Hepatocyte (in vitro differentiated cells): ENCODE measurements at regions not wholly inside any gene's neighbourhood (a gene's known extent, or its start where the extent isn't known, plus 50 kb on each side); places are given as distances from the start of the nearest gene placed in this dataset.

ENCODE experiments used
- DNase-seq: peaks from one replicate; pipeline ENCODE4 v3.0.0-alpha.2; 2016; ENCODE audit warnings: low spot score
- H2AFZ ChIP-seq: fragments of 200-600 bp; sonication (generic); 2 replicates; pipeline ENCODE4 v1.6.0; 2016; ENCODE audit warnings: antibody characterized with exemption, mild to moderate bottlenecking
- H3K27ac ChIP-seq: fragments of 200-600 bp; sonication (generic); 2 replicates; pipeline ENCODE4 v1.5.1; 2016; ENCODE audit warnings: mild to moderate bottlenecking
- H3K27me3 ChIP-seq: fragments of 200-600 bp; sonication (generic); 2 replicates; pipeline ENCODE4 v1.6.1; 2016
- H3K36me3 ChIP-seq: fragments of 200-600 bp; sonication (generic); replicated peaks from 2 replicates; pipeline ENCODE4 v1.5.1; 2016; ENCODE audit warnings: low read depth; ENCODE audit not compliant: insufficient read depth
- H3K4me1 ChIP-seq: fragments of 200-600 bp; sonication (generic); 2 replicates; pipeline ENCODE4 v1.5.1; 2016; ENCODE audit warnings: mild to moderate bottlenecking, moderate library complexity; ENCODE audit not compliant: insufficient read depth
- H3K4me2 ChIP-seq: fragments of 200-600 bp; sonication (generic); 2 replicates; pipeline ENCODE4 v1.6.0; 2016
- H3K4me3 ChIP-seq: fragments of 200-600 bp; sonication (generic); 2 replicates; pipeline ENCODE4 v1.5.1; 2016; ENCODE audit warnings: mild to moderate bottlenecking
- H3K79me2 ChIP-seq: fragments of 200-600 bp; sonication (generic); 2 replicates; pipeline ENCODE4 v1.6.0; 2017; ENCODE audit warnings: mild to moderate bottlenecking
- H3K9me2 ChIP-seq: fragments of 200-600 bp; sonication (generic); replicated peaks from 2 replicates; pipeline ENCODE4 v1.6.0; 2017; ENCODE audit warnings: mild to moderate bottlenecking; ENCODE audit not compliant: insufficient read depth
- H3K9me3 ChIP-seq: fragments of 200-600 bp; sonication (generic); 2 replicates; pipeline ENCODE4 v1.5.1; 2016; ENCODE audit warnings: low read depth, mild to moderate bottlenecking
- H4K20me1 ChIP-seq: fragments of 200-600 bp; sonication (generic); 2 replicates; pipeline ENCODE4 v1.6.0; 2016; ENCODE audit warnings: mild to moderate bottlenecking; ENCODE audit not compliant: insufficient read depth, poor library complexity, severe bottlenecking
- CTCF ChIP-seq: fragments of 200-600 bp; sonication (generic); IDR thresholded peaks from 2 replicates; pipeline ENCODE4 v1.5.1; 2016; ENCODE audit warnings: antibody characterized with exemption, mild to moderate bottlenecking; ENCODE audit not compliant: poor library complexity
- EZH2 ChIP-seq: fragments of 200-600 bp; sonication (generic); IDR thresholded peaks from 2 replicates; pipeline ENCODE4 v1.6.1; 2016; ENCODE audit warnings: antibody characterized with exemption, mild to moderate bottlenecking, borderline replicate concordance
- EZH2phosphoT487 ChIP-seq: fragments of 200-600 bp; sonication (generic); IDR thresholded peaks from one replicate; pipeline ENCODE4 v1.6.1; 2018; ENCODE audit warnings: antibody characterized with exemption, mild to moderate bottlenecking, low read depth, moderate library complexity; ENCODE audit not compliant: unreplicated experiment, severe bottlenecking
- WGBS: methylation state at CpG from one replicate; pipeline ENCODE4 v1.1.6; 2016; ENCODE audit warnings: low lambda C conversion rate; ENCODE audit errors: missing lambda C conversion rate; 5-methylcytosine and 5-hydroxymethylcytosine counted together

- no peak for DNase-seq
- 45% methylated on average over 1 of the region's 1 CpG for WGBS
- H3K27ac ChIP-seq, result peak overlapping the region; percentile 79
- H3K9me3 ChIP-seq, result no peaks in the 10 kb centered on the region
- H3K9me2 ChIP-seq, result no peaks in the 10 kb centered on the region
- no peaks in the 10 kb centered on the region for H4K20me1 ChIP-seq
- H3K4me1 ChIP-seq, result no peaks in the 10 kb centered on the region
- H2AFZ ChIP-seq, result no peak overlapping the region
- no peak overlapping the region for H3K4me2 ChIP-seq
- no peaks in the 10 kb centered on the region for H3K79me2 ChIP-seq
- H3K4me3 ChIP-seq, result no peak overlapping the region
- TF ChIP-seq EZH2, result no peak
- TF ChIP-seq CTCF, result no peak
- no peak for TF ChIP-seq EZH2phosphoT487
- H3K27me3 ChIP-seq, result no peaks in the 10 kb centered on the region
- no peaks in the 10 kb centered on the region for H3K36me3 ChIP-seq
Observed at GRCh38 chr3:189512039-189512438, 119.2 kb upstream of the TP63 start.

- no peaks in the 10 kb centered on the region for H3K36me3 ChIP-seq
- H3K27me3 ChIP-seq, result no peaks in the 10 kb centered on the region
- no peaks in the 10 kb centered on the region for H3K9me2 ChIP-seq
- H3K27ac ChIP-seq, result peak overlapping the region; percentile 79
- H3K9me3 ChIP-seq, result no peaks in the 10 kb centered on the region
- no peak overlapping the region for H2AFZ ChIP-seq
- peak; percentile 18 for DNase-seq
- TF ChIP-seq EZH2phosphoT487 (no peak), CTCF (no peak), EZH2 (no peak)
- H3K79me2 ChIP-seq, result no peaks in the 10 kb centered on the region
- no peak overlapping the region for H3K4me2 ChIP-seq
- H3K4me1 ChIP-seq, result no peaks in the 10 kb centered on the region
- H3K4me3 ChIP-seq, result no peak overlapping the region
- no peaks in the 10 kb centered on the region for H4K20me1 ChIP-seq
Observed at GRCh38 chr3:189512821-189513220, 118.4 kb upstream of the TP63 start.

- Histone ChIP-seq H3K27me3 (no peaks in the 10 kb centered on the region), H3K4me2 (peak overlapping the region; percentile 12), H3K36me3 (no peaks in the 10 kb centered on the region), H3K79me2 (no peaks in the 10 kb centered on the region), H3K4me3 (no peak overlapping the region), H4K20me1 (no peaks in the 10 kb centered on the region), H3K27ac (peak overlapping the region; percentile 79), H2AFZ (no peak overlapping the region), H3K9me2 (no peaks in the 10 kb centered on the region), H3K9me3 (no peaks in the 10 kb centered on the region), H3K4me1 (no peaks in the 10 kb centered on the region)
- peak; percentile 32 for DNase-seq
- no peak for TF ChIP-seq EZH2
- no peak for TF ChIP-seq EZH2phosphoT487
- TF ChIP-seq CTCF, result no peak
- WGBS, result 58% methylated on average over 9 of the region's 9 CpGs
Observed at GRCh38 chr3:189513281-189514117, 117.7 kb upstream of the TP63 start.
